ENCODE measurements at regions not wholly inside any gene's neighbourhood (a gene's known extent, or its start where the extent isn't known, plus 50 kb on each side); places are given as distances from the start of the nearest gene placed in this dataset.

- no peak for DNase-seq (ENCODE audit: low spot score)
These were observed 330.5 kb downstream of the BUD13 start for GRCh38 chr11:116442238-116442752.

GRCh38 chr11:116439361-116439677, 333.5 kb downstream of the BUD13 start:
- DNase-seq (ENCODE audit: low spot score): no peak

- DNase-seq (ENCODE audit: low spot score): no peak
These were observed 334.0 kb downstream of the BUD13 start for GRCh38 chr11:116438651-116439360.

DNA sequence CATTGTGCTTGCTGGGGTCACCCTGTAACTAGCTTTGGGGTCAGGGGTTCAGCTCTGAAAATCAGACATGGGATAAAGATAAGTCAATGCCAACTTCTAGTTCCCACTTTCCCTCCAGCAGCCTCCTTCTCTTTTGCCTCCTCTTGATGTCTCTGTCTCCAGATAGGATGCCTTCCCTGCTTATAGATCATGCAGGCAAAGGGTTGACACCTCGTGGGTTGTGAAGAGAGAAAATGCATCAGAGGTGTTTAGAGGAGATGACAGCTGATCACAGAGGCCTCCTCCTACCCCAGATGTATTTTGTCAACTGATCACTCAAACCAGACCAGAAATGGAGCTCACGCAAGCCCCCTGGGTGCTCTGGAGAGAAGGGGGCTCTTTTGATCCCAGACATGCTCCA, 337.8 kb downstream of the BUD13 start:
- DNase-seq (ENCODE audit: low spot score): no peak

DNA sequence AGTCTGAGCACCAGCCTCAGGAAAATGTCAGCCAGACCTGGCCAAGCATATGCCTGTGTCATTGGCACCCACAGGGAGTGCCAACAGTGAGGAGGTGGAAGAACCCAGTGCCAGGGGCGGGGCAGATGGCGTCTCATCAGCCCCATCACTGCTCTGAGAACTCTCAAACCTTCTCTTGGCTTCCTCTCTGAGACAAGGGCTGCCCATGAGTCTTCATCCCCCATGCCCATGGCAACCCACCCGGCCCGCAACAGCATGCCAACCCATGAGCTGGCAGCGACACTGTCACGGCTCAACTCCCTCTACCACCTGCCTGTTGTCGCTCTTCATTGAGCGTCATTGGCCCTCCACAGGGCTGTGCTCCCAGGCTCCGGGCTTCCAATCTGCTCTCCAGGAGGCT, 340.5 kb downstream of the BUD13 start:
- no peak for DNase-seq (ENCODE audit: low spot score)

GRCh38 chr11:116431842-116432241, 340.9 kb downstream of the BUD13 start:
- DNase-seq (ENCODE audit: low spot score): no peak

DNA sequence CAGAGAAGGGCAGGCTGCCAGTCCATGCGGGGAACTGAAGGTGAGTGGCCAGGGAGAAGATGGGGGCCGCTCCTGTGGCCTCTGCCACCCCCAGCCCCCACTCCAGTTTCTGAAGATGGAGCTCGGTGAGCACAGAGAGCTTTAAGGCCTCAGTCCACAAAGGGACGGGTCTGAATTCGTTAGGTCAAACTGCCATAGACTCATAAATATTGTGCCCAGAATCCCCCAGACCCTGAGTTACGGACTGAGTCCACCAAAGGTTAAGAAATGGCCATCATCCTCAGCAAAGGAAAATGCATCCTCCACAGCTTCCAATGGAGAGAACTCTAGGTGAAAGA, 344.2 kb downstream of the BUD13 start:
- no peak for DNase-seq (ENCODE audit: low spot score)

DNA sequence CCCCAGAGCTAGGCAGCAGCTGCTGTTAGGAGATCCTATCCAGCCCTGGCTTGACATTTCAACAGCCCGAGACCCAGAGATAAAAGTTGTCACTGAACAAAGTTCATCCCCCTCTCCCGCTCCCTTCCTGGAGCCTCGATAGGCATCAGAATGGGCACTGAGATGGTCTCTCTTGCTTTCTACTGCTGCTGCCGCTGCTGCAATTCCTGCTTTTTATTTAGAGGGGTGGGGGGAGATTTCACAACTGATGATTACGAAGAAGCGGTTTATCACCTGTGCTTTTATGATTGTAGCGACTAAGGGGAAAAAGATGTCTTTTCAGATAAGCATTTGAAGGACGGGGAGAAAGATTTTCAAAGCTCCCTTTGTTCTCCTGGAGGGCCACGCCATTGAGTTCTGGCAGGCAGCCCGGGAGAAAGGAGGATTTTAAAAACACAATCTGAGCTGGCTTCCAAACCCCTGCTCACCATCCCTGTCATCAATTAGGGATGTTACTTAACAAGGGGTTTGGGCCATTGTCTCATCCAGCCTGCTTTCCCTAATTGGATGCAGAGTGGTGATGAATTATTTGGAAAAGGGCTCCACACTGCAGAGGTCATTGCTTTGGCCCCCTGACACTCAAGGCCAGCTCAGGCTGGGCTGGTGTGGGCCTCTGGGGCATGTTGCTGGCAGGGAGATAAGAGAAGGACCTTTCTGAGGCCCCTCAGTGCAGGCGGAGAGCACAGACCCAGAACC, 344.7 kb downstream of the BUD13 start:
- DNase-seq (ENCODE audit: low spot score): peak; percentile 10

DNA sequence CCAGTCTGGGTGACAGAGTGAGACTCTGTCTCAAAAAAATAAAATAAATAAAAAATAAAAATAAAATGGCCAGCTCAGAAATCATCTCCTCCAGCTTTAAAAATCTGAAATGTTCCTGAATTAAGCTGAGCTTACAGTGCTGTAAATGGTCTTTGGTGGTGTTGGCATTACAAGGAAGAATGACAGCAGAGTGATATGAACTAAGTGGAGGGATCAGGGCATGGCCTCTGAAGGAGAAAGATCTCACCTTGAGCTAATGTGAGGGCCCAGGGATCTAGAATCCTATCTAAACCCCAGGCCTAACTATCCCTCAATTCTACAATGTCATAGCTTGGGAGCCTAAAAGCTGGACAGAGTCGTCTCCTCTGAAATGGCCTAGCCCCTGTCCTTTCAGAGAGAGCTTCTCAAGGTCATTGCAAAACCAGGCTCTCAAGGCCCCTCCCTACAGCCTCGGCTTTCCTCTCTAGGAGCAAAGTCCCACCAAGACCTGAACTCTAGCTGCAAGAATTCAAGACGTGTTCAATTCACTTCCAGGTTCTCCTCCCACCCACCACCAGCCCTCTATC, 345.4 kb downstream of the BUD13 start:
- DNase-seq (ENCODE audit: low spot score): no peak

DNA sequence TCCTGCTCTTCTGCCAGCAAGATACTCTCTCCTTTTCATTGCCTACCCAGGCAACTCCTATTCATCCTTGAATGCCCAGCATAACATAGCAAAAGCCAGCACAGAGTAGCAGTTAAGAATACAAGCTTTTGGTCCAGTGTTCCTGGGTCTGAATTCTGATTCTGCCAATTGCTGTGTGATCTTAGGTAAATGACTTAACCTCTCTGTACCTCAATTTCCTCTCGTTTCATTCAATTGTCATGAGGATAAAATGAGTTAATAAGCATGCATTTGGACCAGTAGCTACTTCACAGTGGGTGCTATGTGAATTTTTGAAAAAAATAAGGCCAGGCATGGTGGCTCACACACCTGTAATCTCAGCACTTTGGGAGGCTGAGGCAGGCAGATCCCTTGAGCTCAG, 346.0 kb downstream of the BUD13 start:
- DNase-seq (ENCODE audit: low spot score): no peak

- no peak for DNase-seq (ENCODE audit: low spot score)
These were observed 348.0 kb downstream of the BUD13 start for GRCh38 chr11:116424615-116425261.

GRCh38 chr11:116422956-116423600, 349.7 kb downstream of the BUD13 start:
- DNase-seq (ENCODE audit: low spot score): peak; percentile 8

GRCh38 chr11:116422556-116422955, 350.2 kb downstream of the BUD13 start:
- peak; percentile 47 for DNase-seq (ENCODE audit: low spot score)

DNA sequence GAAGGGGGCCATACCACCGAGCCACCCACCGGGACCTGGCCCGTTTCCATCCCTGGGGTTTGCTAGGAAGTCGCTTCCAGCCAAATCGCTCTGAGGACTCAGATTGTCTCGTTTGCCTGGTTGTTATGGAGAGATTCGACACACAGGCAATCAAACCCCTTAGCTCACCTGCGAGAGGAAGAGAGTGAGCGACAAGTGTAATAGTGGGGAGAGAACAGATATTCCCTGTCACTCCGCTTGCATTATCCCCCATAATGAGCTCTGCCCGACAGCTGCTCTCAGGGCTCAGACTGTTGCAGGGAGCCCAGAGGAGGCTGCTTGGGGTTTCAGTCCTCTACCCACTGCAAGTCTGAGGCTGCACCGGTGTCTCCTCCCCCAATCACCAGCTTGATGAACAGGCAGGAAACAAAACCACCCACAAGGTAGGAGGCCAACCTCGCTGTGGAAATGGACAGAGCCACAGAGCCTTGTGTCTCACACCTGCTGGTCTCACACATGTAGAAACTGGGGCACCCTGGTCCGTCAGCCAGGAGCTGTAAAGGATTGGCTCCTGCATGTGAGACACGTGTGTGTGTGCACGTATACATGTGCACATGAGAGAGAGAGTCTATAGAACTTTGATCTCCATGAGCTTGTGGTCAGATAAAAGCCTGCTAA, 351.1 kb downstream of the BUD13 start:
- no peak for DNase-seq (ENCODE audit: low spot score)

DNA sequence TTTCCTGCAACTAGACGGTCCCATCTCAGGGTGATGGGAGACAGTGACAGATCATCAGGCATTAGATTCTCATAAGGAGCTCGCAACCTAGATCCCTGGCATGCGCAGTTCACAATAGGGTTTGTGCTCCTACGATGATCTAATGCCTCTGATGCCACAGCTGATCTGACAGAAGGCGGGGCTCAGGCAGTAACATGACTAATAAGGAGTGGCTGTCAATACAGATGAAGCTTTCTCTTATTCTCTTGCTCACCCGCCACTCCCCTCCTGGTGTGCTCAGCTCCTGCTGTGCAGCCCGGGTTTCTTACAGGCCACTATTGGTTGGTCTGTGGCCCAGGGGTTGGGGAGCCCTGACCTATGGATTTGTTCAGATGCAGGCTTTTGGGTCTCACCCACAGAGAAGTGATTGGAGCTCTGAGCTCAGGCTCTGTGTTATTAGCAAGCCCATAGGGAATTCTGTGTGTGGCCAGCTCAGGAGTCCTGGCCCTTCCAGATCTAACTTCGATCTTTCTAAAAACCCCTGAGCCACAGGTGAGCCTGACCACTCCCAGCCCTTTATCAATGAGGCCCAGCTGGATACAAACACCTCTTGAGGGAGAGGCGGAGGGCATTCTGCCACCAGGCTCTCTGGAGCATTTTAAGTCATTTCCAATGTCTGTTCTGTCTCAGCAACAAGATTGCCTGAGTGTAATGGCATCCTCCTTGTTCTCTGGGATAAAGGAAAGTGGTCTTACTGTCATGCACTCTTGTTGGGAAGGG, 351.8 kb downstream of the BUD13 start:
- no peak for DNase-seq (ENCODE audit: low spot score)

DNA sequence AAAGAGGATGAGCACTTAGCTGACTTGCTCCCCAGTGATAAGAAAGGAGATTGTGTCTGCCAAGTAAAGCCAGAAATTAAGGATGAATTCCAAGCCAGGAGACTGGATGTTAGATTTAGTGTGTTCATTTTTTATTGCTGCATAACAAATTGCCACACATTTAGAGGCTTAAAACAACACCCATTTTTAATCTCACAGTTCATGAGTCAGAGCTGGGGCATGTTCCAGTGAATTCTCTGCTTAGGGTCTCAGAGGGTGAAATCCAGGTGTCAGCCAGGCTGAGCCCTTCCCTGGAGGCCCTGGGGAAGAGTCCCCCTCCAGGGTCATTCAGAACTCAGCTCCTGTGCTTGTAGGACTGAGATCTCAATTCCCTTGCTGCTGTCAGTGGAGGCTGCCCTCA, 352.8 kb downstream of the BUD13 start:
- no peak for DNase-seq (ENCODE audit: low spot score)

DNA sequence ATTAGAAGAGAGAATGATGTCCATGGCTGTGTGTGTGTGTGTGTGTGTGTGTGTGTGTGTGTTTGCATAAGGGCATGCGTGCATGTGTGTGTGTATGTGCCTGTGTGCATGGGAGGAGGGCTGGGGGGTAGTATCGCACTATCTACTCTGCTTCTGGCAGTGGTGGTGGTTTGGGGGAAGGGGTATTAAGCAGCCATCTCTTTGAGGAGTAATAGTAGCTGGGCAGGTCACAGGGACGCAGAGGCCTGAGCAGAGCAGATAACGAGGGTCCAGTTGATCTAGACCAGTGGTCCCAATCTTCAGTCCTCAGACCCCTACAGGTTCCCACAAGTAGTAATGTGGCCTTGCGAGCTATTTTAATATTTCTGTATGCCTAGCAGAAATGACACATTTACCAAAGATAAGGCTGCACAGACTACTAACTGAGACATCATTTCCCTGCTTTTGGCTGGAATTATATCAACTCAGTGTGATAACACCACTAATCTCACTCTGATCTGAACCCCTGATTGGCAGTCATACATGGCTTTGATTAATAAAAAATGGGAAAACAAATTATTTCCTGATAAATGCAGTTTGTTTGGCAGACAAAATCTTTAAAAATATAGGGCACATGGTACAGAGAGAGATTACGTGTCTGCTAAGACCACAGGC, 354.3 kb downstream of the BUD13 start:
- no peak for DNase-seq (ENCODE audit: low spot score)

GRCh38 chr11:116416852-116417251, 355.9 kb downstream of the BUD13 start:
- no peak for DNase-seq (ENCODE audit: low spot score)

- DNase-seq (ENCODE audit: low spot score): no peak
These were observed 357.7 kb downstream of the BUD13 start for GRCh38 chr11:116415095-116415494.

- DNase-seq (ENCODE audit: low spot score): no peak
These were observed 358.4 kb downstream of the BUD13 start for GRCh38 chr11:116414357-116414880.
